ENCODE measurements at regions not wholly inside any gene's neighbourhood (a gene's known extent, or its start where the extent isn't known, plus 50 kb on each side); places are given as distances from the start of the nearest gene placed in this dataset.

DNA sequence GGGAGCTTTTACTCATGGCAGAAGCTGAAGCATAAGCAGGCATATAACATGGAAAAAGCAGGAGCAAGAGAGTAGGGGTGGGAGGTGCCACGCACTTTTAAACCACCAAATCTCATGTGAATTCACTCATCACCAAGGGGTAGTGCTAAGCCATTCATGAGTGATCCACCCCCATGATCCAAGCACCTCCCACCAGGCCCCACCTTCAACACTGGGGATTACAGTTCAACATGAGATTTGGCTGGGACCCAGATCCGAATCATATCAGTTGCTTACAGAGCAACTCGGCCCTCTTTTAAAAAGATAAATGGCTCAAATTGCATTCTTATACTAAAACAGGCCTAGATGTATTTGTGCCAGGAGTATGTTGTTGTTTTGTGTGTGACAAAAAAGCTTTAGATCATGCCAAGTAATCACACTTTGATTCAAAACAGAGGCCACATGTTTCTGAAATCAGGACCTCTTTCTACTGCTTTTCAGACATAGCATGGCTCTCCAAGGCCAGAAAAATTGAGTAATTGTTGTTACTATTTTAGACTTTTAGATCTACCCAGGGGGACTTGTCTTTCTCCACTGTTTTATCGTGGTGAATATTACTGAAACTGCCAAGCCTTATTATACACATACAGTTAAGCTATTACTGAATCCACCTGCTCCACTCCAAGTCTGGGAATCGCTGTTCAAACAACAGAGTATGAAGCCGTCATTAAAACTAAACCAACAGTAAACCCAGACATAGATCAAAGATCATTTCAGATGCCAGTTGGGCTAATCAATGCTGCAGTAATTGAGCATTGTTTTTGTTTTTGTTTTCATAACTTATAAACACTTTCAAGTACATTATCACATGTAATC is 163.3 kb downstream of the KCNJ2 start:
- H3K4me1 Mint-ChIP-seq, result no peaks in the 10 kb centered on the region
- CTCF ChIA-PET, result no interaction called here
- WGBS (ENCODE audit: insufficient coverage), result 100% methylated on average over 1 of the region's 6 CpGs

DNA sequence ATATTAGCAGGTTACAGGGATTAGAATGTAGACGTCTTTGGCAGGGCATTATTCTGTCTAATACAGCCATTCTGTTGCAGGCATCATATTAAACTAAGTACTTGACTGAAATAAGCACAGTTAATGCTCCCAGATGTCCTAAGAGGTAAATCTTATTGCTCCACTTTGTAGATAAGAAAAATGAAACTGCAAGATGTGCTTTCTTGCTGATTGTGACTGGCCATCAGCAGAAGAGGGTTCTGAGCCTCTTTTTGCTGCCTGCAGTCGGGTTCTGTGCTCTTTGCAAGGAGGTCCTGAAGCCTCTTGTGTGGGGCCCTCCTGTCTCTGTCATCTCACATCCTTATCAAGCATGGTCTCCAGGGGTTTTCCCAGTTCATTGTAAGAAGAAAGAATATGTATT is 167.1 kb downstream of the KCNJ2 start:
- H4K20me1 ChIP-seq (ENCODE audit: control insufficient read depth, insufficient read depth, low read length, poor library complexity, severe bottlenecking), result no peaks in the 10 kb centered on the region
- H3K9me3 ChIP-seq (ENCODE audit: control extremely low read depth in 1 of 3, control insufficient read depth in 2 of 3, insufficient read depth in 1 of 3, low read length in 2 of 3), result no peaks in the 10 kb centered on the region
- H3K79me2 ChIP-seq (ENCODE audit: control insufficient read depth, insufficient read depth, low read length), result no peaks in the 10 kb centered on the region
- ATAC-seq (ENCODE audit: low read depth) (no peak), DNase-seq (no peak)
- no peak overlapping the region for H2AFZ ChIP-seq (ENCODE audit: insufficient read depth, low read depth, low read length, poor library complexity, severe bottlenecking)
- H3K27me3 ChIP-seq (replicated peaks in 1 of 4; ENCODE audit: control extremely low read depth in 1 of 4, control insufficient read depth in 3 of 4, insufficient read depth in 4 of 4, low read length in 3 of 4), result no peaks in the 10 kb centered on the region
- no peaks in the 10 kb centered on the region for H3K4me1 Mint-ChIP-seq
- no peaks in the 10 kb centered on the region for H3K27me3 Mint-ChIP-seq
- ChIA-PET POLR2A (no interaction called here), CTCF (no interaction called here)
- H3K36me3 ChIP-seq (replicated peaks in 1 of 2; ENCODE audit: control extremely low read depth in 1 of 2, control insufficient read depth in 1 of 2, extremely low read depth in 1 of 2, insufficient read depth in 2 of 2, low read length in 1 of 2), result no peaks in the 10 kb centered on the region
- no peaks in the 10 kb centered on the region for H3K9me3 Mint-ChIP-seq (ENCODE audit: insufficient read depth)
- no peak overlapping the region for H3K9ac ChIP-seq (ENCODE audit: low read length)
- no peak overlapping the region for H3K4me3 Mint-ChIP-seq
- no peak overlapping the region for H3K4me3 ChIP-seq (ENCODE audit: control extremely low read depth in 1 of 5, extremely low read depth in 1 of 5, insufficient read depth in 1 of 5, low read depth in 2 of 5, low read length in 4 of 5)
- no peaks in the 10 kb centered on the region for H3K4me1 ChIP-seq (ENCODE audit: control insufficient read depth in 2 of 2, insufficient read depth in 2 of 2, low read length in 2 of 2)
- no peak overlapping the region for H3K27ac Mint-ChIP-seq
- H3K4me2 ChIP-seq (replicated peaks; ENCODE audit: low read depth, low read length, poor library complexity, severe bottlenecking), result no peak overlapping the region
- no peak for TF ChIP-seq EZH2 (IDR thresholded peaks at IDR 0.05; ENCODE audit: borderline replicate concordance, insufficient read depth, low read depth, low read length, poor library complexity, severe bottlenecking)
- H3K27ac ChIP-seq (ENCODE audit: low read length in 2 of 2), result no peak overlapping the region
- intact Hi-C loops (cut with micrococcal nuclease), result no loop called here
- no CpG with 5 or more reads among the region's 2 CpGs for WGBS (ENCODE audit: insufficient coverage)

More for the DNA sequence above, 163.3 kb downstream of the KCNJ2 start:
- Histone ChIP-seq H3K4me3 (ENCODE audit: control extremely low read depth in 1 of 5, extremely low read depth in 1 of 5, insufficient read depth in 1 of 5, low read depth in 2 of 5, low read length in 4 of 5) (no peak overlapping the region), H3K27ac (ENCODE audit: low read length in 2 of 2) (no peak overlapping the region), H3K27me3 (replicated peaks in 1 of 4; ENCODE audit: control extremely low read depth in 1 of 4, control insufficient read depth in 3 of 4, insufficient read depth in 4 of 4, low read length in 3 of 4) (no peaks in the 10 kb centered on the region), H3K36me3 (replicated peaks in 1 of 2; ENCODE audit: control extremely low read depth in 1 of 2, control insufficient read depth in 1 of 2, extremely low read depth in 1 of 2, insufficient read depth in 2 of 2, low read length in 1 of 2) (no peaks in the 10 kb centered on the region), H3K4me1 (ENCODE audit: control insufficient read depth in 2 of 2, insufficient read depth in 2 of 2, low read length in 2 of 2) (no peaks in the 10 kb centered on the region), H3K79me2 (ENCODE audit: control insufficient read depth, insufficient read depth, low read length) (no peaks in the 10 kb centered on the region), H4K20me1 (ENCODE audit: control insufficient read depth, insufficient read depth, low read length, poor library complexity, severe bottlenecking) (no peaks in the 10 kb centered on the region), H3K9me3 (ENCODE audit: control extremely low read depth in 1 of 3, control insufficient read depth in 2 of 3, insufficient read depth in 1 of 3, low read length in 2 of 3) (no peaks in the 10 kb centered on the region), H2AFZ (ENCODE audit: insufficient read depth, low read depth, low read length, poor library complexity, severe bottlenecking) (no peak overlapping the region), H3K9ac (ENCODE audit: low read length) (no peak overlapping the region), H3K4me2 (replicated peaks; ENCODE audit: low read depth, low read length, poor library complexity, severe bottlenecking) (no peak overlapping the region)
- TF ChIP-seq, protein P1, sequence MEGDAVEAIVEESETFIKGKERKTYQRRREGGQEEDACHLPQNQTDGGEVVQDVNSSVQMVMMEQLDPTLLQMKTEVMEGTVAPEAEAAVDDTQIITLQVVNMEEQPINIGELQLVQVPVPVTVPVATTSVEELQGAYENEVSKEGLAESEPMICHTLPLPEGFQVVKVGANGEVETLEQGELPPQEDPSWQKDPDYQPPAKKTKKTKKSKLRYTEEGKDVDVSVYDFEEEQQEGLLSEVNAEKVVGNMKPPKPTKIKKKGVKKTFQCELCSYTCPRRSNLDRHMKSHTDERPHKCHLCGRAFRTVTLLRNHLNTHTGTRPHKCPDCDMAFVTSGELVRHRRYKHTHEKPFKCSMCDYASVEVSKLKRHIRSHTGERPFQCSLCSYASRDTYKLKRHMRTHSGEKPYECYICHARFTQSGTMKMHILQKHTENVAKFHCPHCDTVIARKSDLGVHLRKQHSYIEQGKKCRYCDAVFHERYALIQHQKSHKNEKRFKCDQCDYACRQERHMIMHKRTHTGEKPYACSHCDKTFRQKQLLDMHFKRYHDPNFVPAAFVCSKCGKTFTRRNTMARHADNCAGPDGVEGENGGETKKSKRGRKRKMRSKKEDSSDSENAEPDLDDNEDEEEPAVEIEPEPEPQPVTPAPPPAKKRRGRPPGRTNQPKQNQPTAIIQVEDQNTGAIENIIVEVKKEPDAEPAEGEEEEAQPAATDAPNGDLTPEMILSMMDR (IDR thresholded peaks at IDR 0.05), result no peak
- no peak for TF ChIP-seq EZH2 (IDR thresholded peaks at IDR 0.05; ENCODE audit: borderline replicate concordance, insufficient read depth, low read depth, low read length, poor library complexity, severe bottlenecking)
- Mint-ChIP-seq H3K4me3 (no peak overlapping the region), H3K9me3 (ENCODE audit: insufficient read depth) (no peaks in the 10 kb centered on the region), H3K27me3 (no peaks in the 10 kb centered on the region), H3K27ac (no peak overlapping the region)
- no peak for ATAC-seq (ENCODE audit: low read depth)
- intact Hi-C loops (cut with micrococcal nuclease), result no loop called here
- no peak for DNase-seq
- POLR2A ChIA-PET, result no interaction called here

Data from B cell (primary cell).